Skeletal muscle cell (primary cell): ENCODE measurements at regions not wholly inside any gene's neighbourhood (a gene's known extent, or its start where the extent isn't known, plus 50 kb on each side); places are given as distances from the start of the nearest gene placed in this dataset.

Experiments used
- DNase-seq: peaks from one replicate; pipeline ENCODE4 v3.0.0-alpha.2; 2010; ENCODE audit warnings: low read depth
- H3K4me3 ChIP-seq: 2 replicates; pipeline ENCODE4 v1.5.1; 2011; ENCODE audit warnings: low read depth, mild to moderate bottlenecking, control low read depth, low read length, moderate library complexity

- DNase-seq = no peak
- no peak overlapping the region for H3K4me3 ChIP-seq
Measured at GRCh38 chr1:234554218-234554697, 55.7 kb downstream of the IRF2BP2 start.

- no peak for DNase-seq
- H3K4me3 ChIP-seq = no peak overlapping the region
Measured at GRCh38 chr1:234553240-234554188, 56.5 kb downstream of the IRF2BP2 start.

- no peak overlapping the region for H3K4me3 ChIP-seq
- no peak for DNase-seq
Measured at GRCh38 chr1:234551032-234551378, 59.0 kb downstream of the IRF2BP2 start.

- no peak for DNase-seq
- no peak overlapping the region for H3K4me3 ChIP-seq
Measured at GRCh38 chr1:234550341-234551031, 59.5 kb downstream of the IRF2BP2 start.

GRCh38 chr1:234549447-234550021, 60.4 kb downstream of the IRF2BP2 start:
- DNase-seq = no peak
- H3K4me3 ChIP-seq = no peak overlapping the region

GRCh38 chr1:234546890-234547788, 62.8 kb downstream of the IRF2BP2 start:
- no peak for DNase-seq
- H3K4me3 ChIP-seq = no peak overlapping the region

- no peak for DNase-seq
- no peak overlapping the region for H3K4me3 ChIP-seq
Measured at GRCh38 chr1:234546387-234546704, 63.6 kb downstream of the IRF2BP2 start.

GRCh38 chr1:234545517-234546386, 64.2 kb downstream of the IRF2BP2 start:
- H3K4me3 ChIP-seq = no peak overlapping the region
- no peak for DNase-seq

- H3K4me3 ChIP-seq = no peak overlapping the region
- peak; percentile 97 for DNase-seq
Measured at GRCh38 chr1:234544087-234544579, 65.2 kb upstream of the TARBP1 start.

- no peak overlapping the region for H3K4me3 ChIP-seq
- DNase-seq = no peak
Measured at GRCh38 chr1:234543442-234544086, 64.6 kb upstream of the TARBP1 start.

GRCh38 chr1:234542211-234542850, 63.4 kb upstream of the TARBP1 start:
- DNase-seq = no peak
- H3K4me3 ChIP-seq = no peak overlapping the region

GRCh38 chr1:234541286-234541975, 62.5 kb upstream of the TARBP1 start:
- no peak overlapping the region for H3K4me3 ChIP-seq
- no peak for DNase-seq

- no peak for DNase-seq
- no peak overlapping the region for H3K4me3 ChIP-seq
Measured at GRCh38 chr1:234540404-234540762, 61.4 kb upstream of the TARBP1 start.

GRCh38 chr1:234539666-234540403, 60.9 kb upstream of the TARBP1 start:
- no peak for DNase-seq
- no peak overlapping the region for H3K4me3 ChIP-seq

GRCh38 chr1:234538930-234539649, 60.1 kb upstream of the TARBP1 start:
- no peak overlapping the region for H3K4me3 ChIP-seq
- DNase-seq = no peak
